HG02840 (cell line): ENCODE measurements at regions not wholly inside any gene's neighbourhood (a gene's known extent, or its start where the extent isn't known, plus 50 kb on each side); places are given as distances from the start of the nearest gene placed in this dataset.

Experiments
- ATAC-seq: cut with Tn5 transposase; IDR thresholded peaks from one replicate; pipeline ENCODE4 v1.9.1; 2021; ENCODE audit warnings: mild to moderate bottlenecking, moderate library complexity, moderate number of reproducible peaks; ENCODE audit not compliant: unreplicated experiment, low FRiP score

DNA sequence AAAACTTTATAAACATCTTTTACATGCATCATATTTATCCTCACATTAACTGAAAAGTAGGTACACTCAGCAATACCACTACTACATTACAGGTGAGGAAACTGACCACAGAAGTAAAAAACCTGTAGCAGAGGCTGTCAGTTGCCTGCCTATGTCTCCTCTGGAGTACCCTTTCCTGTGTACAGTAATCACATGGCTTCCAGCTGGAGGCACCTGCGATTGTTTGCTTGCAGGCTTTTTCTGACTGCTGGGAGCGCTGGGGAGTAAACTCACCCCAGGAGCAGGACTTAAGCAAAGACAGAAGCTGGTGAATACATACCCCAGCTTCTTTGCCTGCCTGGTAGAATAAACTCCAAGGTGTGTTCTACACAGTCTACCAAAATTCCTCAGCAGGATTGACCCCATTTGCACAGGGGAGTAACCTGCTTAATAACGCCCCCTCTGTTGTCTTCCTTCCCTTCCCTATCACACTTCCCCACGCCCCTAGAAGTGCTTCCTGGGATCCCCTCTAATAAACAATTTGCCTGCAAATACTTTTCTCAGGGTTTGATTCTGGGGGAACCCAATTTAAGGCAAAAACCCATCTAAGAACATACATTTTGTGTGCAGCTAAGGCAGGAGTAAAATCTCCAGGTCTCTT is 138.9 kb downstream of the PTH2R start:
- ATAC-seq, result no peak

- no peak for ATAC-seq
Measured at GRCh38 chr2:208546107-208546506, 139.5 kb downstream of the PTH2R start.

DNA sequence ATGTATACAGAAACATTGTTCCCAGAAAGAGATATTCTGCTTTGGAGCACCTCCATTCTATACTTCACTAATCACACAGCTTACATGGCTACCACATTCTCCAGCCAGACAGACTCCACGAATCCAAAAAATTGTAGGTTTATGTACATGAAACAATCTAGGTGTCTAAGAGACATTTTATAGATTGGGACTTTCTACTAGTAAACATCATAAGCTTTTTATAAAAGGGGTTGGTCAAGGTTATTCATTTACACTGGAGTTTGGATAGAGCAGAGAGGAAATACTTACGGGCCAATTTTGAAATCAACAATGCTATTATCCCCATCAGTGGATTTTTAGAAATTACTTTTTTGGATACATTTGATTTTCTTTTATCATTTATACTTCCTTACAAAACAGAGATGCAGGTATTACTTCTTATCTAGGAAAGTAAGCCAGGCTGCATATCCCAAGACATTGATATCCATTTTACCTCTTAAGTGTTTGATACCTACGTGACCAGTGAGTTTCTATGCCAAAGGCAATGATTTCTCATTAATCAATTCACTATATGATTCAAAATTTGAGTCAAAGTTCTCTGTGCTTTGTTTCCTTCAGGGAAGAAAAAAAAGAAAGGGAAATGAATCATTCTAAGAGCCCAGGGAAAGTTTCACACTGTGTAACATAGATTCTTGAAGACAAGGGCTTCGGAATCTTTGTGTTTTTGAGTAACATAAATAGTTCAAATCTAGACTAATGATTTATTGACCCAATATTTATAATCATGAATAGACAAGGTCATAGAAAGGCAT is 140.5 kb downstream of the PTH2R start:
- no peak for ATAC-seq

- no peak for ATAC-seq
Measured at GRCh38 chr2:208548700-208549099, 142.1 kb downstream of the PTH2R start.

- ATAC-seq, result no peak
Measured at GRCh38 chr2:208549546-208550158, 143.1 kb downstream of the PTH2R start.

DNA sequence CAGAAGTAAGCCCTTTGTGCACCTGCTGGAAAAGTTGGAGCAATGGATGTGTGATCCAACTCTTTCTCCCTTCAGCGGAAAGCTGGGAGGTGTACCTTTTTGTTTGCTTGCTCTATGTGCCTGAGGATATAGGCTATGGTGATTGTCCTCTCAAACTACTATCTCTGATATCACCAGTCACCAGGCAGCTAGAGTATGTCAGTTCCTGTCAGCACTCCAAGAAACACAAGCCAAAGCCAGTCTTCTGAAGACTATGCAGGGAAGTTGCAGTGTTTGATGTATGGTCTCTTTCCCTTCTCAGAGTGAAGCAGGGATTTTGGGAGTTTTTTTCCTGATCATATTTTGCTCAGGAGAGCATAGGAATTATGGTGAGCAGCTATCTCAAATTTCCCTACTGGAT is 146.4 kb downstream of the PTH2R start:
- no peak for ATAC-seq

- no peak for ATAC-seq
Measured at GRCh38 chr2:208556983-208557484, 150.4 kb downstream of the PTH2R start.

DNA sequence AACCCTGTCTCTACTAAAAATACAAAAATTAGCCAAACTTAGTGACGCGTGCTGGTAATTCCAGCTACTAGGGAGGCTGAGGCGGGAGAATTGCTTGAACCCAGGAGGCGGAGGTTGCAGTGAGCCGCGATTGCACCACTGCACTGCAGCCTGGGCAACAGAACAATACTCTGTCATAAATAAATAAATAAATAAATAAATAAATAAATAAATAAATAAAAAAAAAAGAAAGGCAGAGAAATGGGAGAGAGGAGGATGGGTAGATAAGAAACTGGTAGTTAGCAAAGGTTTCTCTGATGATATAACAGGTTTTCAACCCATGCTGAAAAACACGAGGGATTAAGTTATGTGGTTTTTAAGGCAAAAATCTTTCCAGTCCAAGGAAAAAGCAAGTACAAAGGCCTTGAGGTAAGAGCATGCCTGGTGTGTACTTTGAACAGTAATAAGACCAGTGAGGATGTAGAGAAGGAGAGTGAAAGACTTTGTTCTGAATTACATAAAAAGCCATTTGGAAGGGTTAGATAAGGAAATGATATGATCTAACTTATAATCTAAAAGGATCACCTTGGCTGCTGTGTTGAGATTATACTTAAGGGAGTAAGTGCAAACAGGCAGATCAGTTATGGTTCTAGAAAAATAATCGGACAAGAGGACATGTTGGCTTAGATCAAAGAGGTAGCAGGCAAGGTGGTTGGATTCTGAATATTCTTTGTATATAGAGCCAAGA is 159.3 kb downstream of the PTH2R start:
- no peak for ATAC-seq

- no peak for ATAC-seq
Measured at GRCh38 chr2:208568203-208568602, 161.6 kb downstream of the PTH2R start.

- no peak for ATAC-seq
Measured at GRCh38 chr2:208570066-208570465, 163.5 kb downstream of the PTH2R start.

- no peak for ATAC-seq
Measured at GRCh38 chr2:208570851-208571763, 164.5 kb downstream of the PTH2R start.

DNA sequence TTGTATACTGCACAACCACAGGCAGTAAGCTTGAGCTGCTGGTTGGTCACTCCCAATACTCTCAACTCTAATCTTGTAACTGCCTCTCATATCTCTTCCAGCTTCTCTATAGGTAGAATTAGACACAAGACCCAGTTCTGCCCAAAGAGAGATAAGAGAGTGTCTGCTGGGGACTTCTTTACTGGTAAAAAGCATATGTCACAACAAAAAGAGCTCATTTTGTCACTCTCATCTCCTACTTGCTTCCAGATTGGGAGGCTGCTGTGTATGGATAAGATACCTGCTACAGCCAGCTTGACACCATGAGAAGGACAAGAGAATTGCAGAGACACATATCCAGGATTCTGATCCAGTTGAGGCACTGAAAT is 165.2 kb downstream of the PTH2R start:
- no peak for ATAC-seq

DNA sequence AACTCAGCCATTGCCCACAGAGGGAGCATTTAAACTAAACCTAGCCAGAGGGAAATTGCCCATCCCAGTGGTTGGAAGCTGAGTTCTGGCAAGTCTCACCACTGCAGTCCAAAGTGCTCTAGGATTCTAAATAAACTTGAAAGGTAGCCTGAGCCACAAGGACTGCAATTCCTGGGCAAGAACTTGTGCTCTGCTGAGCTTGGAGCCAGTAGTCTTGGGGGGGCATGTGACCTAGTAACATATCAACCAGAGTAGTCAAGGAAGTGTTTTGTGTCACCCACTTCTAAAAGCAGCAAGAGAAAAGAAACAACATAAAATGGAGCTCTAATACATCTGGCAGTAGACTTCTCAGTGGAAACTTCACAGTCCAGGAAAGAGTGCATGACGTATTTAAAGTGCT is 167.0 kb downstream of the PTH2R start:
- no peak for ATAC-seq

DNA sequence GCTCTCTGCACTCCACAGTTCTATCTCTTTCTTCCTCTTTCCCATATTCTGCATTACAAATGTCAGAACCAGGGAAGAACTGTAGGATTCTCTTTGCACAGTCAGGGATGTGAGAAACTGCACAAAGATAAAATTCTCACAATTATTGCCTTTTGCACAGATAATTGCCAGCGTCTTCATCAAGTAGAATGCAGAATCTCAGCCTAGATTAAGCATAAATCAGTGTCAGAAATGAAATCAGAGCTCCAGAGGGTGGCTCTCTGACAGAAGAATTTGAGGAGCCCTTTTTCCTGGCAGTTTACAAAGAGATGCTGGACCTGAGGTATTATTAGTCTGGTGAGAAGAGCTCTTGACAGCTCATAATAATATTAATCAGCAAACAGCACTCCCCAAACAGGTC is 173.1 kb downstream of the PTH2R start:
- no peak for ATAC-seq

DNA sequence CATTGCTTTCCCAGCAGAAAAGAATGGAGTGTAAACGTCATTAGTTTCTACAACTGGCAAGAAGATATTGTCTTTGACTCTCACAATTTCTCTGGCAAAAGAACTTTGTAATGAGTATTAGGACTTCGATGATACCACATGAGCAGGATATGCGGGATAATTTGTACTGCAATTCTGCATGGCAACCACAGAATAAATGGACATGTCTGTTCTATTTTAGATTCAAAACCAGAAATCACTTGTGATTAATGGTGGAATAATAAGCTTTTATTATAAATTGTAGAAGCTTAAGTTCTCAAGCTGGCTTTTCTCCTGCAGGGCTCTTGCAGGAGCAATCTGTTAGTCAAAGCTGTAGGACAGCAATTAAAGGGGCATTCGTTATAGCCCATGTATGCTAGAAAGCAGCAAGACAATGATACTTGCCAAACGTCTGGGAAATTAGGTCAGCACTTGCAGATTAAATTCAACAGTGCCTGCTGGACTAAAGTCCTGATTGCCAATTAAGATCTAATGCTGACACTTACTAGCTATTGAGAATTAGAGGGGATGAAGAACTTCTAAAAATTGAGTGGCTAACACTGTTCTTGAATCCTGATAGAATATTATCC is 177.9 kb downstream of the PTH2R start:
- ATAC-seq, result no peak

GRCh38 chr2:208586516-208586915 is 179.9 kb downstream of the PTH2R start:
- no peak for ATAC-seq

DNA sequence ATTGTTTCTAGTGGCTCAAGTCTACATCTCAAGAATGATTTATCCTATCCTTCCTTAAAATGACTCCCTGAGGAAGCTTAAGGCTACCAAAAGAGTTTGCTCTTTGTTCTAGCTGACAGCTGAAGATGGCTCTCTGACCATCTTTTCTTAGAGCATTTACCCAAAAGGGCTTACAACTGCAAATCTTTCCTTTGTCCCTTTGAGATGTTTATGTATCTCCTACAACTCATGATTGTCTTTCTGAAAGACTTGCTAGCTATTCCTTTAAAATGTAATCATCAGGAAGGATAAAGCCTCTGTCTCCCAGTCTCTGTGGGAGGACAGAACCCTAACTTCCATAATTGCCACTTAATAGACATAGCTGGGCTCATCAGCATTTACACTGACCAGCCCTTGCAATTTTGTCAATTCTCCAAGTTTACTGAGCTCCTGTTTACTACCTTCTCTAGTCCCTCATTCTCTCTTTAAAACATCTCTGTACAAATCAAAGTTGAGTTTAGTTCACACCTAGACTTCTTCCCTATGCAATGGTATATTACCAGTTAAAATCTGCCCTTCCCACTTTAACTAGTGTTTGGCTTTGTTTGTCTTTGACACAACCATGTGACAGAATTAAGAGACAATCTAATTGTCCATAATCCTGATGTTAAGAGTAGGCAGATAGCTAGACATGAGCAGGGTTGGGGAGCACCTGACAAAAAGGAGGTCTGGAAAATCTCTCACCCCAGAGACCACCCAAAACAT is 188.2 kb downstream of the PTH2R start:
- ATAC-seq, result no peak

GRCh38 chr2:208595386-208596275 is 189.0 kb downstream of the PTH2R start:
- ATAC-seq, result no peak
